AML-193 (cell line): ENCODE measurements at regions not wholly inside any gene's neighbourhood (a gene's known extent, or its start where the extent isn't known, plus 50 kb on each side); places are given as distances from the start of the nearest gene placed in this dataset.

ENCODE experiments used
- DNase-seq, 2 experiments: peaks; one replicate each; lab custom pipeline; 2025; lab: John Stamatoyannopoulos, UW

- DNase-seq = no peak
Measured at GRCh38 chr9:14466828-14467227, 152.9 kb upstream of the NFIB start.

GRCh38 chr9:14466429-14466818 lies 152.5 kb upstream of the NFIB start:
- no peak for DNase-seq

GRCh38 chr9:14462950-14463349 lies 149.0 kb upstream of the NFIB start:
- no peak for DNase-seq

- DNase-seq = no peak
Measured at GRCh38 chr9:14455243-14455642, 141.3 kb upstream of the NFIB start.

- no peak for DNase-seq
Measured at GRCh38 chr9:14453286-14453685, 139.3 kb upstream of the NFIB start.

- no peak for DNase-seq
Measured at GRCh38 chr9:14452539-14452938, 138.6 kb upstream of the NFIB start.

GRCh38 chr9:14451949-14452348 lies 138.0 kb upstream of the NFIB start:
- no peak for DNase-seq

- DNase-seq = no peak
Measured at GRCh38 chr9:14447103-14447502, 133.2 kb upstream of the NFIB start.

GRCh38 chr9:14445946-14446345 lies 132.0 kb upstream of the NFIB start:
- no peak for DNase-seq

GRCh38 chr9:14442956-14443355 lies 129.0 kb upstream of the NFIB start:
- DNase-seq = no peak

GRCh38 chr9:14441976-14442651 lies 128.2 kb upstream of the NFIB start:
- peak; percentile 8 to 9 for DNase-seq

- DNase-seq = no peak
Measured at GRCh38 chr9:14441115-14441514, 127.2 kb upstream of the NFIB start.

GRCh38 chr9:14440062-14440461 lies 126.1 kb upstream of the NFIB start:
- DNase-seq = no peak

GRCh38 chr9:14439555-14439954 lies 125.6 kb upstream of the NFIB start:
- DNase-seq = no peak

- no peak for DNase-seq
Measured at GRCh38 chr9:14438232-14439021, 124.5 kb upstream of the NFIB start.

GRCh38 chr9:14437354-14438231 lies 123.7 kb upstream of the NFIB start:
- DNase-seq = no peak

- DNase-seq = no peak
Measured at GRCh38 chr9:14435871-14436270, 121.9 kb upstream of the NFIB start.

GRCh38 chr9:14434971-14435718 lies 121.2 kb upstream of the NFIB start:
- no peak for DNase-seq

- DNase-seq = no peak
Measured at GRCh38 chr9:14434158-14434504, 120.2 kb upstream of the NFIB start.

GRCh38 chr9:14433351-14434157 lies 119.6 kb upstream of the NFIB start:
- DNase-seq = peak; percentile 33 to 52

- DNase-seq = no peak
Measured at GRCh38 chr9:14432666-14433350, 118.9 kb upstream of the NFIB start.
